ENCODE measurements at regions not wholly inside any gene's neighbourhood (a gene's known extent, or its start where the extent isn't known, plus 50 kb on each side); places are given as distances from the start of the nearest gene placed in this dataset.

GRCh38 chr9:82606492-82607382, 456.2 kb downstream of the RASEF start:
- TF ChIP-seq CTCF (IDR thresholded peaks at IDR 0.05) (peak; percentile 38 to 60 (median 52)), EP300 (IDR thresholded peaks at IDR 0.05) (no peak)
